ENCODE measurements at regions not wholly inside any gene's neighbourhood (a gene's known extent, or its start where the extent isn't known, plus 50 kb on each side); places are given as distances from the start of the nearest gene placed in this dataset.
"Not testable (repeated sequence)": the region's sequence is repeated elsewhere in the genome, so short reads cannot be mapped to it uniquely, and the experiment has no call there.

- no peak for DNase-seq (ENCODE audit: low spot score)
These were observed 1427.2 kb downstream of the STIM2 start for GRCh38 chr4:28287831-28288233.

DNA sequence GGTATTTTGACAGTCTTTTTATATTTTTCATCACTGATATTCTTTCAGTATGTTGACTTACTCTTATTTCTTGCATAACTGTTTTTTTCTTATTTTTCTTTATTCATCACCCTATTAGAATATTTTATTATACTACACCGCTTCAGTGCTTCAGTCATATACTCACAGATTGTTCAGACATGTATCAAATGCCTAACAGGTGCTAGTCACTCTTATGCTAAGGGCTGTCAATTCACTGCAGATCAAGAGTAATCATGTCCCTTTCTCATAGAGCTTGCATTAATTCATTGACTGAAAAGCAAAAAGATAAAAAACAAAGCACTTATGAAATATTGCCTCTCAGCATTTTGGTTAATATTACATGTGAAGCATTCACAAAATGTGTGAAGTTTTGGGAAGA lies 1435.6 kb downstream of the STIM2 start:
- no peak for DNase-seq (ENCODE audit: low spot score)

- DNase-seq (ENCODE audit: low spot score): no peak
These were observed 1450.3 kb downstream of the STIM2 start for GRCh38 chr4:28310926-28311325.

DNA sequence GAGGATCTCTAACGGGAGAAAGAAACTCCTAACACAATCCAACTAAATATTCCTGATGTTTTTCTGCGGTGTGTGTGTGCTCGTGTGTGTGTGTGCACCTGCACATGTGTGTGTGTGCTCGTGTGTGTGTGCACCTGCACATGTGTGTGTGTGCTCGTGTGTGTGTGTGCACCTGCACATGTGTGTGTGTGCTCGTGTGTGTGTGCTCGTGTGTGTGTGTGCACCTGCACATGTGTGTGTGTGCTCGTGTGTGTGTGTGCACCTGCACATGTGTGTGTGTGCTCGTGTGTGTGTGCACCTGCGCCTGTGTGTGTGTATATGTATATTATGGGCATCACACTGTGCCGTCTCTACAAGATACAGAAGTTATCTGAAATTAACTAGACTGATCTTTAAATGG lies 1451.9 kb downstream of the STIM2 start:
- not testable (repeated sequence) for DNase-seq (ENCODE audit: low spot score)

DNA sequence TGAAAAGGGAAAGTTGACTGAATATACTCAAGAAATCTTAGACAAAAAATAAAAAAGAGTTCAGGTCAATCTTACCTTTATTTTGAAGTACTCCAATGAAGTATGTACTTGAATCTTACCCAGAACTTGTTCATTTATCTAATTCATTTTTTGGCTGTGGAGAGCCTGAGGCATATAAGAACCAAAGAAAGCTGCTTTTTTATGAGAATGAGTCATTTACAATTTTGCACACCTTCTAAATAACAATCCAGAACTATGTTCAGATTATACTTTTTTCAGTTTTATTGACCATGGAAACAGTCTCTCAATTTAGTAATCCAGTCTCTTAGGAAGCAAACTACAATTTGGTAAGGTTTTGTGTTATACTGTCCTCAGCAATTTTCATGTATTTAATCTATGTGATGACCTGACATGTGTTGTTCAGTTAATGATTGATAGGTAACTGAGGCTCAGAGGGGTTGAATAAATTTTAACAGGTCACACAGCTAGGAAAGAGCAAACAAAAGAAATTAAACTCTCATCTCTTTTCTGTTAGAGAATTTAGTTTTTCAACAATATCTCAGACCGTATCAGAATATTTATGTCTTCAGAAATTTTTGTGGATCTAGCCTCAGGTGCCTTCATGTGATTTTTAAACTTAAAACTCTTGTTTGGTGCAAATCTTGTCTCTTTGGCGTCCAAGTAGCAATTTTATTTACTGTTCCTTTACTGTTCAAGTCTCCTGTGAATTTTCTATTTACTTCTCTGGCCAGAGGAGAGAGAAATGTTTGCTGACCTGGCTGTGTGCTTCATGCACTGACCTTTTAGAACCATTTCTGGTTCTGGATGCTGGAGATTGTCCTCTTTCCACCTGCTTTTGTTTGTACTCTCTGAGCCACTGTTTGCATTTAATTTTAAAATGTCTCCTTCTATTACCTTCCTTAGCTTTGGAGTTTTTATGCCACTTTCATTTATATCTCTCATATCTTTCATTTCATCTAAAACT lies 1453.4 kb downstream of the STIM2 start:
- DNase-seq (ENCODE audit: low spot score): no peak

GRCh38 chr4:28317221-28317620 lies 1456.6 kb downstream of the STIM2 start:
- DNase-seq (ENCODE audit: low spot score): no peak

DNA sequence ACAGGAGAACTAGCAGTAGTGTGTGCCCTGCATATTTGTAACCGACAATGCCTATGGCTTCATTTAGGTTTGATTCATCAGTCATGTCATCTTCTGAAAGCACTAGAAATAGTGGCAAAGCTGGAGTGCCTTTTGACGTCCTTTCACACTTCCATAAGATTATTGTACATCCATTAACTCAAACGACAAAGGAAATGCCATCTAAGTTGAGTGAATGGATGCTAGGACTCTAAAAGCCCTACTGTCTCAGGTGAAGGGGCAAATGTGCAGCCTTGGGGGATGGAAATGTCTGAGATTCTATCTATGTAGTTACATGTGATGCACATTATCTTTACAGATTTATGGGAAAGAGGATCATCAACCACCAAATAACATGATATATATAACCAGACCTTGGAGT lies 1473.6 kb downstream of the STIM2 start:
- DNase-seq (ENCODE audit: low spot score): no peak

DNA sequence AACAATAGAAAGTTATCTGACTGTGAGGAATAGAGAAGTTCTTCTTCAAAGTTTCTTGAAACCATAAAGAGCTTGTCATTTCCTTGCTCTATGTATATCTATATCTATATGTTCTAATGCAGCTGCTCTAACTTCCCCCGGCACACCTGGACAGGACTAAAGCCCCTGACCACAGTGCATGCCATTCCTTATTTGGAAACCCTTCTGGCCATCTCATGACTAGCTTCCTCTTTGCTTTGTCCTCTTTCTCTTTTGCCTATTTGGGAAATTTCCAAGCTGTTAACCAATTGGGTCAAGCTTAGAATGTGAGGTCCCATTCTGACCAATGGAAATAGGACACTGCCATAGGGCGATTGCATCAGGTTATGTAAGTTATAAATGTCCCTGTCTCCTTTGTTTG lies 1481.1 kb downstream of the STIM2 start:
- no peak for DNase-seq (ENCODE audit: low spot score)

- no peak for DNase-seq (ENCODE audit: low spot score)
These were observed 1489.8 kb downstream of the STIM2 start for GRCh38 chr4:28350485-28350884.

DNA sequence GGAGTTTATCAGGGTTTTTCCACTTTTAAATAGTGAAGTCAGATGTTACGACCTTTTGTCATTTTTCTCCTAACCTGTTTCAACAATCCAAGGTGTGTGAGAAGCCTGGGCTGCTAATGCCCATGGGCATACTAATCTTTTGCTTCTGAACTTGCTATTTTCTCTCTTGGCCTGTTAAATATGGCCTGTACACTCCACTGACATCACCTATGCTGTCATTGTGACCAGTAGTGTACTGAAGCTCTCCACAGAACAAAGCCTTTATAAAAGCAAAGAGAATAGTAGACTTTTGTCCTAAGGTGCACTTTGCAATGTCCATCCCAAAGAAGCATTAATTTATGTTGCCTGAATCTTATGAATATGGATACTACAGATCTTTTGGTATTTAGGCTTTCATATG lies 1490.5 kb downstream of the STIM2 start:
- no peak for DNase-seq (ENCODE audit: low spot score)

DNA sequence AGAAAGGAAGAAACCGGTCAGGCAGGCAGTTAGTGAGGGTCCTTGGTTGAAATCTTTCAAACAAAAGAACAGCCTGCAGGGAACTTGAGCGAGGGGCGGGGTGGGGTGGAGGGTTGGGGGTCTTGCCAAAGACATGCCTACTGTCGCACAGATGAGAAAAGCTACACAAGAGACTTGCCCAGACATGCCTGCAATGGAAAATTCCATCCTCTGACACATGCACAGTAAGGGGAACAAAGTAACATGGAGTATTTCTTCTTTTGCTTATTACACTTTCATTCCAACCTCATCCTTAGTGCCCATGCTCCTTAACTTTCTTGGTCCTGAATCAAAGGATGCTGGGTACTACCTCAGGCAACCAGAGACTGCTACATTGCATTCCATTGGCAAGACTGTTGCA lies 1491.2 kb downstream of the STIM2 start:
- no peak for DNase-seq (ENCODE audit: low spot score)

DNA sequence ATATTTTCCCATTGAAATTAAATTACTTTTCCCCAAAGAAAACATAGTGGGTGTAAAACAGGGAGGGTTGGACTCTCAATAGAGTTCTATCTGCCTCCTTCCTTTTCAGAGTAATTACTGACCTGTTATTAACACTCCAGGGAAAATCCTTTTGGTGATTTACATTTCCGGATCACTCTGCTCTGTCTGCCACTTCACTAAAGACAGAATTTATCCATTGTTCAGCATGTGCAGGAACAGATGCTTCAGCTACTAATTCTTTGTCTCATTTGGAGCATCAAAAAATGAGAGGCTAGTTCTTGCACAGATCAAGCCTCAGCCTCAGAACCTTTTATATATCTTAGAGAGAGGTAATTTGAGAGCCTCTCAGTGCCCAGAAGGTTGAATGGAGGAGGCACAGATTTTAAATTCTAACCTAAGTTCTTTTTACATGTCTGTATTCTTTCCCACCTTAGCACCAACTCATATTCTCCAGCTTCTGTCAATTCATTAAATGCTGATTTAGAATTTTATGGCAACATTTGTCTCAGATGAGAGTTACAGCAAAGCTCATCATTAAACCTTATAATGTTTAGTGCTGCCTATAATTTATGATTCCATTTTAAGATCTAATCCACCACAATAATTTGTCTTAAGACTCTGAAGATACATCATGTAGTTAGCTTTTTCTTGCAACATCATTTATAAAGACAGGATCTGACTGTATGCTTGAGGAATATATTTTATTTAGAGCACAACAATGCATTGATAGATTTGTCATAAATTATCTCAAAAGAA lies 1494.4 kb downstream of the STIM2 start:
- DNase-seq (ENCODE audit: low spot score): no peak

- DNase-seq (ENCODE audit: low spot score): no peak
These were observed 1497.3 kb downstream of the STIM2 start for GRCh38 chr4:28357990-28358389.

- DNase-seq (ENCODE audit: low spot score): no peak
These were observed 1498.0 kb downstream of the STIM2 start for GRCh38 chr4:28358606-28359005.

DNA sequence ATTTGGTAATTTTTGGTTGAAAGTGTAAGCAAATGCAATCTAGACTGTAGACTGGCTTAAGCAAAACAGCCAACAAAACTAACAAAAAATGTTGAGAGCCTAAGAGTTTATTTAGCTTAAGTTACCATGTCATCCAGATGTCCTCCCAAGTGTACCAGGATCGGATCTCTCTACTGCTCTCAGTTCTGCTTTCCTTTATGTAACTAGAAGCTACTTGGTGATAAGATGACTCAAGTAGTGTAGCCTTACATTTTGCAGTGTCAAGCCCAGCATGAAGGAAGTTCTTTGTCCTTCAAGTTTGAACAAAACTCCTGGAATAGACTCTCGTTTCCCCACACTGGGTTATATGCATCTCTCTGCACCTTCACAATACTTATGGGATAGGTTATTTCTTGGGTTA lies 1500.0 kb downstream of the STIM2 start:
- no peak for DNase-seq (ENCODE audit: low spot score)

DNA sequence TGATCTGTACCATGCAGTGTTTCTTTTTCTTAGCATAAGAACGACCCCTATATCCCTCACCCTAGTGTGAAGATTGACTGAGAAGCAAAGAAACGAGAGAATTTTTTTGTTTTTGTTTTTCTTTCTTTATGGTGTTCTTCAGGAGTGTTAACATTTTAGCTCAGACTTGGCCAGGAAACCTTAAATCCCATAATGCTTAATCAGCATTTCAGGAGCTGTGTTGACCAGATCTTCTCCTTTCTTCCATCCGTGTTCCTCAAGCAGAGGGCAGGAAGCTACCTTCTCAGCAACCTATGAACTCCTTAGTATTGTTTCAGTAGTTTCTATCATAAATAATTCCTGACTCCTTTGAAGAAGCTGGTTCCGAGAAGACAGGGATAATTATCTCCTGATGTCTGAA lies 1501.5 kb downstream of the STIM2 start:
- no peak for DNase-seq (ENCODE audit: low spot score)

- DNase-seq (ENCODE audit: low spot score): no peak
These were observed 1508.9 kb downstream of the STIM2 start for GRCh38 chr4:28369499-28369898.

DNA sequence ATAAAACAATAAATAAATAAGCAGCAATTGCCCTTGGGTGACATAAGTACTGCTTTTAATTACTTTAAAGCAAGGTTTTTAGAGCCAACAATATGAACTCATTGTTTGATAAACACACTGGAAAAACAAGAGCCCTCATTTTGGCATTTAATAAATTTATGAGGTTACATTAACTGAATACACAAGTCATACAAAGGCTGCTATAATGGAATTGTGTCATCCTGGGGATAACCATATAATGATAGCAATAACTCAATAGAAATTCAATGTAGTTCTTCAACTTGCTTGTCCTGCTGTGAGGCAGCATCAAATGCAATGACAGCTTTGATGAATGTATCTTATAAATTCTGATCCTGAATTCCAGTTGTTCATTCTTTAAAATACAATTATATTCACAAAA lies 1512.5 kb downstream of the STIM2 start:
- DNase-seq (ENCODE audit: low spot score): no peak

GRCh38 chr4:28373601-28374000 lies 1513.0 kb downstream of the STIM2 start:
- DNase-seq (ENCODE audit: low spot score): no peak

- DNase-seq (ENCODE audit: low spot score): no peak
These were observed 1517.6 kb downstream of the STIM2 start for GRCh38 chr4:28378109-28378830.

DNA sequence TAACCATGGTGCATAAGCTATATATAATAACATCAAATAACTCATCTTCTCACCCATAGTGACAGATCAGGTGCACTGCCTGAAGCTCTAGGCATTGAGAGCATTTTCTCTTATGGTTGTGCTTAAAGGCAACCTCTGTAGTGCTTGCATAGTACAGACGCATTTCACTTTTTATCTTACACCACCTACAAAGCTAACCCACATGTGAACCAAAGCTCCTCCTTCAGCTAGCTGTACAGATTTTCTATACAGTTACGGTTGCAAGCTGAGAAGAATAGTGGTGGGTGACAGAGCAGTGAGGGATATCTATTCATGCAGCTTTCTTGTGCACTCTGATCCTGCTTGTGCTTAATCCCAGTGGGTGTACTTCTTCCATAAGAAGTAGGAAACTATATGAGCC lies 1525.2 kb downstream of the STIM2 start:
- DNase-seq (ENCODE audit: low spot score): no peak

GRCh38 chr4:28386776-28387175 lies 1526.1 kb downstream of the STIM2 start:
- DNase-seq (ENCODE audit: low spot score): no peak

GRCh38 chr4:28388471-28388870 lies 1527.8 kb downstream of the STIM2 start:
- no peak for DNase-seq (ENCODE audit: low spot score)

Measured in kidney capillary endothelial cell (primary cell).